Activated CD4-positive, alpha-beta T cell treated with anti-CD3 and anti-CD28 coated beads, Interleukin-2, Interleukin-4, amounts not matched to agents 100 ng/mL and 50 ng/mL, durations not matched to agents 16 hours and 8 hours (primary cell): ENCODE measurements at regions not wholly inside any gene's neighbourhood (a gene's known extent, or its start where the extent isn't known, plus 50 kb on each side); places are given as distances from the start of the nearest gene placed in this dataset.
"Not testable (repeated sequence)": the region's sequence is repeated elsewhere in the genome, so short reads cannot be mapped to it uniquely, and the experiment has no call there.

Source experiments
- DNase-seq: peaks from one replicate; pipeline ENCODE4 v3.0.0-alpha.2; 2020; ENCODE audit warnings: low spot score

GRCh38 chr6:115058414-115059211, 715.8 kb upstream of the HS3ST5 start:
- DNase-seq: no peak

- DNase-seq: no peak
These were observed 712.8 kb upstream of the HS3ST5 start for GRCh38 chr6:115055579-115055978.

- not testable (repeated sequence) for DNase-seq
These were observed 711.4 kb upstream of the HS3ST5 start for GRCh38 chr6:115054242-115054641.

GRCh38 chr6:115053169-115053860, 710.5 kb upstream of the HS3ST5 start:
- no peak for DNase-seq

GRCh38 chr6:115016593-115016992, 673.8 kb upstream of the HS3ST5 start:
- DNase-seq: no peak

- no peak for DNase-seq
These were observed 662.2 kb upstream of the HS3ST5 start for GRCh38 chr6:115004982-115005381.

GRCh38 chr6:115004204-115004603, 661.4 kb upstream of the HS3ST5 start:
- no peak for DNase-seq

- peak; percentile 17 for DNase-seq
These were observed 659.0 kb upstream of the HS3ST5 start for GRCh38 chr6:115001731-115002350.

GRCh38 chr6:115000736-115001135, 657.9 kb upstream of the HS3ST5 start:
- DNase-seq: no peak

GRCh38 chr6:114998492-114998891, 655.7 kb upstream of the HS3ST5 start:
- no peak for DNase-seq

GRCh38 chr6:114997813-114998292, 655.0 kb upstream of the HS3ST5 start:
- no peak for DNase-seq

GRCh38 chr6:114995526-114995925, 652.7 kb upstream of the HS3ST5 start:
- no peak for DNase-seq

- peak; percentile 56 for DNase-seq
These were observed 646.6 kb upstream of the HS3ST5 start for GRCh38 chr6:114989279-114989964.

- no peak for DNase-seq
These were observed 644.5 kb upstream of the HS3ST5 start for GRCh38 chr6:114987281-114987680.

GRCh38 chr6:114955363-114955762, 612.5 kb upstream of the HS3ST5 start:
- DNase-seq: no peak

GRCh38 chr6:114952229-114952628, 609.4 kb upstream of the HS3ST5 start:
- no peak for DNase-seq

GRCh38 chr6:114945392-114945791, 602.6 kb upstream of the HS3ST5 start:
- DNase-seq: no peak

- no peak for DNase-seq
These were observed 598.3 kb upstream of the HS3ST5 start for GRCh38 chr6:114941078-114941477.

GRCh38 chr6:114940181-114940580, 597.4 kb upstream of the HS3ST5 start:
- no peak for DNase-seq

GRCh38 chr6:114939630-114940029, 596.8 kb upstream of the HS3ST5 start:
- no peak for DNase-seq

- no peak for DNase-seq
These were observed 593.3 kb upstream of the HS3ST5 start for GRCh38 chr6:114936080-114936479.

- DNase-seq: no peak
These were observed 591.3 kb upstream of the HS3ST5 start for GRCh38 chr6:114934079-114934478.
